A549 (cell line): ENCODE measurements at regions not wholly inside any gene's neighbourhood (a gene's known extent, or its start where the extent isn't known, plus 50 kb on each side); places are given as distances from the start of the nearest gene placed in this dataset.
A peak's percentile ranks its signal among the peaks of the same experiment; 100 is the strongest.

Experiments used
- ATAC-seq, 2 experiments: fragments of 200-7000 bp in 1 of 2; fragments of >200 bp in 1 of 2; cut with Nextera tagmentation in 1 of 2; cut with Tn5 transposase in 1 of 2; 3 replicates each; pipeline versions ENCODE4 v1.8.0 to v1.9.1; 2018 to 2020; ENCODE audit warnings: mild to moderate bottlenecking in 1 of 2, moderate library complexity in 1 of 2
- CTCF ChIA-PET: fragments of 300-600 bp; sonication (Branson Sonifier 250); formaldehyde crosslinking; extraction: SDS; loops from one replicate; lab custom pipeline; 2021; ENCODE audit warnings: antibody characterized with exemption, inconsistent platforms; lab: Yijun Ruan, JAX
- POLR2A ChIA-PET: fragments of 350-600 bp; formaldehyde crosslinking; extraction: SDS; loops from one replicate; lab custom pipeline; 2021; ENCODE audit warnings: antibody characterized with exemption, inconsistent platforms; lab: Yijun Ruan, JAX
- DNase-seq, 2 experiments: peaks; one replicate each; pipeline versions ENCODE4 v3.0.0 to v3.0.0-alpha.2; 2011 to 2016; ENCODE audit warnings: low read depth in 1 of 2, low spot score in 1 of 2
- FAIRE-seq: peaks from 2 replicates; lab custom pipeline; 2011; peaks lifted over from hg19 to GRCh38; lab: Jason Lieb, UNC
- H3K27ac ChIP-seq, 2 experiments: fragments of >200 bp; sonication (Bioruptor Twin); formaldehyde crosslinking; 3 replicates each; pipeline ENCODE4 v1.5.1; 2016 to 2017
- H3K4me1 ChIP-seq: fragments of >200 bp; sonication (Bioruptor Twin); formaldehyde crosslinking; 3 replicates; pipeline ENCODE4 v1.6.1; 2016
- H3K4me2 ChIP-seq: fragments of >200 bp; sonication (Bioruptor Twin); formaldehyde crosslinking; 3 replicates; pipeline ENCODE4 v1.6.1; 2016
- H3K4me3 ChIP-seq: fragments of >200 bp; sonication (Bioruptor Twin); formaldehyde crosslinking; 3 replicates; pipeline ENCODE4 v1.5.1; 2016
- H3K9me3 ChIP-seq: fragments of >200 bp; sonication (Bioruptor Twin); formaldehyde crosslinking; 3 replicates; pipeline ENCODE4 v1.6.1; 2016
- ATOH8 ChIP-seq: fragments of 250-450 bp; sonication (Bioruptor Pico); IDR thresholded peaks from 2 replicates; pipeline ENCODE4 v1.5.0; 2020; ENCODE audit warnings: low read depth, mild to moderate bottlenecking, moderate library complexity
- CHD2 ChIP-seq: fragments of 150-350 bp; IDR thresholded peaks from 2 replicates; pipeline ENCODE4 v1.6.1; 2014; ENCODE audit warnings: low read length; ENCODE audit not compliant: partially characterized antibody
- GATA3 ChIP-seq: IDR thresholded peaks from 2 replicates; pipeline ENCODE4 v1.6.1; 2012; ENCODE audit warnings: borderline replicate concordance
- HEYL ChIP-seq: fragments of 250-450 bp; sonication (Bioruptor Pico); IDR thresholded peaks from 2 replicates; pipeline ENCODE4 v1.8.0; 2021; ENCODE audit warnings: mild to moderate bottlenecking, moderate library complexity
- HMGXB4 ChIP-seq: fragments of 250-450 bp; sonication (Bioruptor Pico); IDR thresholded peaks from 2 replicates; pipeline ENCODE4 v1.5.0; 2021; ENCODE audit warnings: mild to moderate bottlenecking, moderate library complexity, borderline replicate concordance
- HOXA7 ChIP-seq: fragments of 250-450 bp; sonication (Bioruptor Pico); IDR thresholded peaks from 2 replicates; pipeline ENCODE4 v1.5.0; 2020; ENCODE audit warnings: mild to moderate bottlenecking, moderate library complexity
- JUNB ChIP-seq: fragments of >200 bp; sonication (Bioruptor Twin); formaldehyde crosslinking; IDR thresholded peaks from 2 replicates; pipeline ENCODE4 v1.6.1; 2016
- KDM1A ChIP-seq: fragments of 200-600 bp; sonication (generic); IDR thresholded peaks from 2 replicates; pipeline ENCODE4 v1.6.1; 2016; ENCODE audit warnings: low read depth, mild to moderate bottlenecking
- KDM5A ChIP-seq: fragments of 200-600 bp; sonication (generic); IDR thresholded peaks from 2 replicates; pipeline ENCODE4 v1.6.1; 2016; ENCODE audit warnings: antibody characterized with exemption, mild to moderate bottlenecking
- MAFK ChIP-seq: fragments of 450-650 bp; IDR thresholded peaks from 2 replicates; pipeline ENCODE4 v1.6.1; 2014; ENCODE audit not compliant: partially characterized antibody
- PHF8 ChIP-seq: fragments of 200-600 bp; sonication (generic); IDR thresholded peaks from 2 replicates; pipeline ENCODE4 v1.6.1; 2016; ENCODE audit warnings: low read depth, mild to moderate bottlenecking, antibody characterized with exemption, moderate library complexity, borderline replicate concordance
- USF2 ChIP-seq: fragments of 450-650 bp; IDR thresholded peaks from 2 replicates; pipeline ENCODE4 v1.6.1; 2014; ENCODE audit warnings: antibody characterized with exemption
- ZC3H11A ChIP-seq: fragments of 450-650 bp; IDR thresholded peaks from 2 replicates; pipeline ENCODE4 v1.6.1; 2014; ENCODE audit warnings: antibody characterized with exemption, mild to moderate bottlenecking
- WGBS: methylation state at CpG from one replicate; pipeline ENCODE4 v1.1.6; 2017; ENCODE audit errors: missing lambda C conversion rate; 5-methylcytosine and 5-hydroxymethylcytosine counted together

- Histone ChIP-seq H3K4me2 (peak overlapping the region; percentile 41), H3K4me1 (peaks cover 7% of the 10 kb centered on the region; the same call in 2 of the 3 replicates), H3K27ac (peak overlapping the region; percentile 33 to 40; a peak in 2 of 6 replicates), H3K4me3 (no peak overlapping the region), H3K9me3 (no peaks in the 10 kb centered on the region)
- no peak for ATAC-seq
- CTCF ChIA-PET: interaction anchor here (0.6 kb wide), 1 partner anchor 416 kb away, joined by 3 read pairs; no protein-coding TSS in a partner anchor
- POLR2A ChIA-PET: no interaction called here
- 43% methylated on average over 5 of the region's 5 CpGs for WGBS
- TF ChIP-seq CHD2: no peak
- peak; percentile 38 for TF ChIP-seq MAFK
- DNase-seq: no peak
- FAIRE-seq: no peak
Measured at GRCh38 chr4:173879509-173879908, 349.5 kb upstream of the HAND2 start.

GRCh38 chr4:173878701-173879100 lies 348.7 kb upstream of the HAND2 start:
- DNase-seq (peak in 1 of 2 experiments; percentile 47), ATAC-seq (peak; percentile 57 to 59; a peak in 5 of 6 replicates), FAIRE-seq (no peak)
- Histone ChIP-seq H3K4me2 (peak overlapping the region; percentile 41), H3K4me1 (peaks cover 7% of the 10 kb centered on the region; the same call in 2 of the 3 replicates), H3K9me3 (no peaks in the 10 kb centered on the region), H3K4me3 (no peak overlapping the region), H3K27ac (no peak overlapping the region)
- 9% methylated on average over 5 of the region's 5 CpGs for WGBS
- TF ChIP-seq GATA3 (0 out of 2 replicates have a peak, but pooled peaks have one; percentile 24), HMGXB4 (CRISPR knock-in tag) (no peak), ATOH8 (CRISPR knock-in tag) (no peak)
- ChIA-PET CTCF (no interaction called here), POLR2A (no interaction called here)

GRCh38 chr4:173871643-173872042 lies 341.6 kb upstream of the HAND2 start:
- no peak overlapping the region for H3K4me2 ChIP-seq
- no peak overlapping the region for H3K27ac ChIP-seq
- H3K4me3 ChIP-seq: no peak overlapping the region
- TF ChIP-seq JUNB: no peak
- no peak for TF ChIP-seq USF2
- TF ChIP-seq ZC3H11A: no peak
- TF ChIP-seq KDM5A: no peak
- TF ChIP-seq PHF8: no peak
- no peak for TF ChIP-seq HMGXB4 (CRISPR knock-in tag)
- TF ChIP-seq ATOH8 (CRISPR knock-in tag): no peak
- TF ChIP-seq HOXA7 (CRISPR knock-in tag): no peak
- no peak for TF ChIP-seq KDM1A
- TF ChIP-seq HEYL (CRISPR knock-in tag): no peak
- TF ChIP-seq, all 56 proteins: peak for 0
- no peaks in the 10 kb centered on the region for H3K9me3 ChIP-seq
- ChIA-PET POLR2A (no interaction called here), CTCF (interaction anchor here (0.6 kb wide), 1 partner anchor 22 kb away, joined by 3 read pairs; no protein-coding TSS in a partner anchor)
- no peaks in the 10 kb centered on the region for H3K4me1 ChIP-seq
- FAIRE-seq: no peak
- no peak for DNase-seq
- ATAC-seq: no peak
